Neuronal stem cell (in vitro differentiated cells): ENCODE measurements at regions not wholly inside any gene's neighbourhood (a gene's known extent, or its start where the extent isn't known, plus 50 kb on each side); places are given as distances from the start of the nearest gene placed in this dataset.

Experiments
- DNase-seq: peaks from one replicate; pipeline ENCODE4 v3.0.0-alpha.2; 2013; ENCODE audit warnings: low spot score
- H2AFZ ChIP-seq: one replicate; pipeline ENCODE4 v1.6.1; 2013; ENCODE audit warnings: mild to moderate bottlenecking, low read length, inconsistent platforms
- H2AK5ac ChIP-seq: 2 replicates; pipeline ENCODE4 v1.6.1; 2013; ENCODE audit warnings: low read depth, mild to moderate bottlenecking, inconsistent platforms, low read length, moderate library complexity, mixed read lengths
- H2BK120ac ChIP-seq: 2 replicates; pipeline ENCODE4 v1.6.1; 2013; ENCODE audit warnings: low read depth, mild to moderate bottlenecking, inconsistent platforms, low read length, moderate library complexity, mixed read lengths
- H2BK12ac ChIP-seq: one replicate; pipeline ENCODE4 v1.6.1; 2013; ENCODE audit warnings: low read length, inconsistent platforms
- H2BK15ac ChIP-seq: 2 replicates; pipeline ENCODE4 v1.6.1; 2013; ENCODE audit warnings: mild to moderate bottlenecking, low read length, inconsistent platforms, mixed read lengths
- H2BK5ac ChIP-seq: one replicate; pipeline ENCODE4 v1.6.1; 2013; ENCODE audit warnings: inconsistent platforms, mild to moderate bottlenecking, low read length, moderate library complexity
- H3K14ac ChIP-seq: one replicate; pipeline ENCODE4 v1.6.1; 2013; ENCODE audit warnings: low read length, inconsistent platforms
- H3K18ac ChIP-seq: 2 replicates; pipeline ENCODE4 v1.6.1; 2013; ENCODE audit warnings: low read length, inconsistent platforms
- H3K23ac ChIP-seq: 2 replicates; pipeline ENCODE4 v1.6.1; 2013; ENCODE audit warnings: low read depth, mild to moderate bottlenecking, mixed read lengths, low read length, inconsistent platforms; ENCODE audit not compliant: poor library complexity
- H3K27ac ChIP-seq: replicated peaks from 3 replicates; pipeline ENCODE4 v1.5.1; 2013; ENCODE audit warnings: low read length, inconsistent platforms
- H3K27me3 ChIP-seq, 3 experiments: 2 replicates each; pipeline ENCODE4 v1.6.1; 2013; ENCODE audit warnings: low read length in 3 of 3, mild to moderate bottlenecking in 2 of 3, inconsistent platforms in 1 of 3, low read depth in 1 of 3, mixed read lengths in 1 of 3, moderate library complexity in 1 of 3; ENCODE audit not compliant: control insufficient read depth in 3 of 3, insufficient read depth in 3 of 3
- H3K36me3 ChIP-seq, 2 donors: replicated peaks in 1 of 2; 2 replicates each; pipeline ENCODE4 v1.6.1; 2013; ENCODE audit warnings: low read length in 2 of 2; ENCODE audit not compliant: control insufficient read depth in 2 of 2, insufficient read depth in 2 of 2
- H3K4ac ChIP-seq: 2 replicates; pipeline ENCODE4 v1.6.1; 2013; ENCODE audit warnings: inconsistent platforms, mild to moderate bottlenecking, low read length, moderate library complexity
- H3K4me1 ChIP-seq, 2 donors: 1 replicate in 1 of 2; 2 replicates in 1 of 2; pipeline ENCODE4 v1.6.1; 2013; ENCODE audit warnings: low read length in 2 of 2, low read depth in 1 of 2; ENCODE audit not compliant: control insufficient read depth in 2 of 2, insufficient read depth in 1 of 2
- H3K4me2 ChIP-seq: one replicate; pipeline ENCODE4 v1.6.1; 2013; ENCODE audit warnings: mild to moderate bottlenecking, low read length, inconsistent platforms; ENCODE audit not compliant: insufficient read depth, poor library complexity, severe bottlenecking
- H3K4me3 ChIP-seq, 2 donors: 2 replicates each; pipeline ENCODE4 v1.5.1; 2013; ENCODE audit warnings: low read length in 2 of 2, mild to moderate bottlenecking in 2 of 2, inconsistent platforms in 1 of 2, moderate library complexity in 1 of 2
- H3K79me1 ChIP-seq: one replicate; pipeline ENCODE4 v1.6.1; 2013; ENCODE audit warnings: low read depth, mild to moderate bottlenecking, inconsistent platforms, low read length, moderate library complexity
- H3K9ac ChIP-seq: one replicate; pipeline ENCODE4 v1.6.1; 2013; ENCODE audit warnings: mild to moderate bottlenecking, low read depth, low read length, inconsistent platforms; ENCODE audit not compliant: poor library complexity
- H3K9me3 ChIP-seq, 2 donors: replicated peaks in 1 of 2; 2 replicates each; pipeline versions ENCODE3 to v1.6.1; 2013; ENCODE audit warnings: low read length in 2 of 2, mild to moderate bottlenecking in 2 of 2, inconsistent platforms in 1 of 2, low read depth in 1 of 2, mixed read lengths in 1 of 2, moderate library complexity in 1 of 2; ENCODE audit not compliant: control insufficient read depth in 2 of 2, insufficient read depth in 1 of 2
- H4K8ac ChIP-seq: one replicate; pipeline ENCODE4 v1.6.1; 2013; ENCODE audit warnings: low read depth, mild to moderate bottlenecking, inconsistent platforms, low read length, moderate library complexity
- H4K91ac ChIP-seq: one replicate; pipeline ENCODE4 v1.6.1; 2013; ENCODE audit warnings: low read length, low read depth, mild to moderate bottlenecking, inconsistent platforms; ENCODE audit not compliant: poor library complexity
- WGBS, 2 donors: extraction: QIAGEN DNeasy Blood & Tissue Kit; methylation state at CpG; one replicate each; pipeline ENCODE4 v1.1.7; 2013; ENCODE audit warnings: missing lambda C conversion rate in 2 of 2, mixed read lengths in 1 of 2; ENCODE audit not compliant: insufficient read length in 2 of 2, insufficient replicate concordance in 1 of 2; ENCODE audit errors: extremely low coverage in 2 of 2; 5-methylcytosine and 5-hydroxymethylcytosine counted together

GRCh38 chr4:67355806-67356205 is 189.5 kb downstream of the CENPC start:
- Histone ChIP-seq H3K23ac (no peak overlapping the region), H3K9ac (no peak overlapping the region), H3K4me1 (no peaks in the 10 kb centered on the region), H3K4me2 (no peak overlapping the region), H3K27me3 (no peaks in the 10 kb centered on the region), H3K18ac (no peak overlapping the region), H2BK5ac (no peak overlapping the region), H3K14ac (no peak overlapping the region), H2BK15ac (no peak overlapping the region), H3K4ac (no peak overlapping the region), H3K9me3 (no peaks in the 10 kb centered on the region), H3K36me3 (no peaks in the 10 kb centered on the region), H4K91ac (no peak overlapping the region), H2AK5ac (no peak overlapping the region), H3K4me3 (no peak overlapping the region), H3K27ac (no peak overlapping the region), H4K8ac (no peak overlapping the region), H2AFZ (no peak overlapping the region), H3K79me1 (no peaks in the 10 kb centered on the region), H2BK12ac (no peak overlapping the region), H2BK120ac (no peak overlapping the region)
- no peak for DNase-seq

DNA sequence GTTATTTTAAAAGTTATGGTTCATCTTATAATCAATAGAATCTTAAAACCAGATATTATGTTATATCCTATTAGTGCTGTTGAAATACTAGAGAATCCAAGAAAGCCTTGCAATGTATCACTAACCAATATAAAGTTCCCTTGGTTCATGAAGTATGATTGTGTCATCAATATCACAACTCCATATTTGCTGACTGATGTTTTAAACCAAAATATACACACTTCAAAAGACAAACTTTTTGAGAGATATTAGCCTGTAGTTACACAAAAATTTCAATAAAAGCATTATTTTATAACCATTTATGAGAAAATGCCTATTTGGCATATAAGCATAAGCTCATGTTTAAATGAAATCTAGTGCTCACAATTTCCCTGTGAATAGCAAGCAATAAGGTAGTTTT is 198.6 kb downstream of the CENPC start:
- no peak overlapping the region for H2AFZ ChIP-seq

GRCh38 chr4:67344594-67345380 is 200.5 kb downstream of the CENPC start:
- H3K4me3 ChIP-seq = no peak overlapping the region
- DNase-seq = no peak
- H3K27me3 ChIP-seq = no peaks in the 10 kb centered on the region

More for the DNA sequence above, 198.6 kb downstream of the CENPC start:
- Histone ChIP-seq H2BK15ac (no peak overlapping the region), H3K4ac (no peak overlapping the region), H3K36me3 (no peaks in the 10 kb centered on the region), H3K23ac (no peak overlapping the region), H3K4me1 (peaks cover 3 to 5% of the 10 kb centered on the region in 2 donors), H3K14ac (no peak overlapping the region), H2BK5ac (no peak overlapping the region), H3K27me3 (no peaks in the 10 kb centered on the region), H3K18ac (no peak overlapping the region), H4K8ac (no peak overlapping the region), H4K91ac (no peak overlapping the region), H2AK5ac (no peak overlapping the region), H3K9me3 (peaks cover 0 to 3% of the 10 kb centered on the region in 2 donors), H3K4me3 (no peak overlapping the region), H3K79me1 (no peaks in the 10 kb centered on the region), H3K4me2 (no peak overlapping the region), H3K9ac (no peak overlapping the region), H2BK120ac (no peak overlapping the region), H2BK12ac (no peak overlapping the region), H3K27ac (no peak overlapping the region)
- DNase-seq = no peak

GRCh38 chr4:67343199-67343598 is 202.1 kb downstream of the CENPC start:
- H3K23ac ChIP-seq = no peak overlapping the region
- no peak overlapping the region for H2AK5ac ChIP-seq
- no peak overlapping the region for H2BK15ac ChIP-seq
- H4K91ac ChIP-seq = no peak overlapping the region
- peaks cover 3 to 5% of the 10 kb centered on the region in 2 donors for H3K4me1 ChIP-seq
- H3K4ac ChIP-seq = no peak overlapping the region
- no peak overlapping the region for H3K4me2 ChIP-seq
- no peak overlapping the region for H3K4me3 ChIP-seq
- no peak overlapping the region for H3K27ac ChIP-seq
- no peak overlapping the region for H3K9ac ChIP-seq
- H2BK5ac ChIP-seq = no peak overlapping the region
- no peak overlapping the region for H3K18ac ChIP-seq
- H2BK120ac ChIP-seq = no peak overlapping the region
- no peaks in the 10 kb centered on the region for H3K27me3 ChIP-seq
- no peak overlapping the region for H2BK12ac ChIP-seq
- no peaks in the 10 kb centered on the region for H3K36me3 ChIP-seq
- H2AFZ ChIP-seq = no peak overlapping the region
- H4K8ac ChIP-seq = no peak overlapping the region
- no peaks in the 10 kb centered on the region for H3K9me3 ChIP-seq
- H3K14ac ChIP-seq = no peak overlapping the region
- no peak for DNase-seq
- no peaks in the 10 kb centered on the region for H3K79me1 ChIP-seq

More at GRCh38 chr4:67344594-67345380, 200.5 kb downstream of the CENPC start:
- no peak overlapping the region for H2BK15ac ChIP-seq
- H3K4ac ChIP-seq = no peak overlapping the region
- no CpG with 5 or more reads among the region's 4 CpGs for WGBS, 2 donors
- no peak overlapping the region for H3K9ac ChIP-seq
- no peak overlapping the region for H3K18ac ChIP-seq
- H4K91ac ChIP-seq = no peak overlapping the region
- H3K4me1 ChIP-seq = peaks cover 3 to 5% of the 10 kb centered on the region in 2 donors
- no peak overlapping the region for H3K27ac ChIP-seq
- no peak overlapping the region for H2AFZ ChIP-seq
- H3K14ac ChIP-seq = no peak overlapping the region
- H3K36me3 ChIP-seq = no peaks in the 10 kb centered on the region
- no peak overlapping the region for H2BK5ac ChIP-seq
- H2AK5ac ChIP-seq = no peak overlapping the region
- H3K23ac ChIP-seq = no peak overlapping the region
- no peak overlapping the region for H2BK12ac ChIP-seq
- H3K4me2 ChIP-seq = no peak overlapping the region
- no peak overlapping the region for H4K8ac ChIP-seq
- no peak overlapping the region for H2BK120ac ChIP-seq
- H3K79me1 ChIP-seq = no peaks in the 10 kb centered on the region
- H3K9me3 ChIP-seq = no peaks in the 10 kb centered on the region
